Parathyroid adenoma (tissue), 2 donors: ENCODE measurements at regions not wholly inside any gene's neighbourhood (a gene's known extent, or its start where the extent isn't known, plus 50 kb on each side); places are given as distances from the start of the nearest gene placed in this dataset.

ENCODE experiments used
- H2AFZ ChIP-seq: fragments of 300-600 bp; sonication (generic); one replicate; pipeline ENCODE4 v1.7.0; 2017; ENCODE audit warnings: antibody characterized with exemption, mild to moderate bottlenecking
- H3K27ac ChIP-seq: fragments of 300-600 bp; sonication (generic); one replicate; pipeline ENCODE4 v1.7.0; 2017
- H3K27me3 ChIP-seq: fragments of 300-600 bp; sonication (generic); one replicate; pipeline ENCODE4 v1.7.0; 2017; ENCODE audit warnings: low read length; ENCODE audit not compliant: control insufficient read depth, insufficient read depth
- H3K36me3 ChIP-seq: fragments of 300-600 bp; sonication (generic); one replicate; pipeline ENCODE4 v1.7.0; 2017; ENCODE audit warnings: low read length; ENCODE audit not compliant: control insufficient read depth, insufficient read depth
- H3K4me1 ChIP-seq: fragments of 300-600 bp; sonication (generic); one replicate; pipeline ENCODE4 v1.7.0; 2017; ENCODE audit warnings: control low read depth
- H3K4me2 ChIP-seq: fragments of 300-600 bp; sonication (generic); one replicate; pipeline ENCODE4 v1.7.0; 2017; ENCODE audit warnings: low read length
- H3K4me3 ChIP-seq: fragments of 300-600 bp; sonication (generic); one replicate; pipeline ENCODE4 v1.7.0; 2017; ENCODE audit warnings: low read depth, low read length
- H3K79me2 ChIP-seq: fragments of 300-600 bp; sonication (generic); one replicate; pipeline ENCODE4 v1.7.0; 2017; ENCODE audit warnings: control low read depth
- H3K9ac ChIP-seq: fragments of 300-600 bp; sonication (generic); one replicate; pipeline ENCODE4 v1.7.0; 2017; ENCODE audit warnings: mild to moderate bottlenecking
- H3K9me3 ChIP-seq: fragments of 300-600 bp; sonication (generic); one replicate; pipeline ENCODE4 v1.7.0; 2017; ENCODE audit warnings: low read length; ENCODE audit not compliant: control insufficient read depth
- CTCF ChIP-seq: fragments of 300-600 bp; sonication (generic); IDR thresholded peaks from one replicate; pipeline ENCODE4 v1.7.0; 2017; ENCODE audit warnings: antibody characterized with exemption, mild to moderate bottlenecking
- donor health status: primary hyperparathyroidism.

- Histone ChIP-seq H3K36me3 (no peaks in the 10 kb centered on the region), H3K4me2 (no peak overlapping the region), H3K4me3 (no peak overlapping the region), H3K4me1 (no peaks in the 10 kb centered on the region), H3K27ac (no peak overlapping the region), H3K79me2 (no peaks in the 10 kb centered on the region), H3K9ac (no peak overlapping the region), H3K9me3 (no peaks in the 10 kb centered on the region), H2AFZ (no peak overlapping the region), H3K27me3 (no peaks in the 10 kb centered on the region)
- TF ChIP-seq CTCF, result no peak
These were observed 1448.0 kb downstream of the AACS start for GRCh38 chr12:126512916-126513913.

GRCh38 chr12:126518596-126519200 lies 1453.5 kb downstream of the AACS start:
- H3K4me1 ChIP-seq, result no peaks in the 10 kb centered on the region
- no peak overlapping the region for H3K4me2 ChIP-seq
- TF ChIP-seq CTCF, result no peak
- H3K79me2 ChIP-seq, result no peaks in the 10 kb centered on the region
- no peak overlapping the region for H3K4me3 ChIP-seq
- H3K9me3 ChIP-seq, result no peaks in the 10 kb centered on the region
- H3K9ac ChIP-seq, result no peak overlapping the region
- H3K36me3 ChIP-seq, result no peaks in the 10 kb centered on the region
- H3K27me3 ChIP-seq, result no peaks in the 10 kb centered on the region
- no peak overlapping the region for H3K27ac ChIP-seq
- no peak overlapping the region for H2AFZ ChIP-seq

- Histone ChIP-seq H3K4me3 (no peak overlapping the region), H3K79me2 (no peaks in the 10 kb centered on the region), H3K9me3 (no peaks in the 10 kb centered on the region), H2AFZ (no peak overlapping the region), H3K36me3 (no peaks in the 10 kb centered on the region), H3K4me2 (no peak overlapping the region), H3K4me1 (no peaks in the 10 kb centered on the region), H3K9ac (no peak overlapping the region), H3K27ac (no peak overlapping the region), H3K27me3 (no peaks in the 10 kb centered on the region)
- no peak for TF ChIP-seq CTCF
These were observed 1454.6 kb downstream of the AACS start for GRCh38 chr12:126519833-126520232.

- Histone ChIP-seq H3K4me3 (no peak overlapping the region), H3K27ac (no peak overlapping the region)
- no peak for TF ChIP-seq CTCF
These were observed 1458.7 kb downstream of the AACS start for GRCh38 chr12:126523891-126524290.

More at GRCh38 chr12:126523891-126524290, 1458.7 kb downstream of the AACS start:
- Histone ChIP-seq H3K9ac (no peak overlapping the region), H3K4me2 (no peak overlapping the region), H3K36me3 (no peaks in the 10 kb centered on the region), H3K9me3 (no peaks in the 10 kb centered on the region), H3K4me1 (no peaks in the 10 kb centered on the region), H2AFZ (no peak overlapping the region), H3K79me2 (no peaks in the 10 kb centered on the region), H3K27me3 (no peaks in the 10 kb centered on the region)
